ENCODE measurements at regions not wholly inside any gene's neighbourhood (a gene's known extent, or its start where the extent isn't known, plus 50 kb on each side); places are given as distances from the start of the nearest gene placed in this dataset.

GRCh38 chr11:70872955-70873735, 379.2 kb downstream of the SHANK2 start:
- TF ChIP-seq TAF1 (IDR thresholded peaks at IDR 0.05; ENCODE audit: borderline replicate concordance, low read depth, low read length) (no peak), FOXM1 (IDR thresholded peaks at IDR 0.05; ENCODE audit: low read depth) (no peak), CTCF (IDR thresholded peaks at IDR 0.05) (no peak), MAX (IDR thresholded peaks at IDR 0.05; ENCODE audit: low read depth) (no peak), YY1 (IDR thresholded peaks at IDR 0.05; ENCODE audit: low read depth) (no peak), POLR2AphosphoS5 (IDR thresholded peaks at IDR 0.05; ENCODE audit: low read depth, low read length) (no peak), EZH2phosphoT487 (IDR thresholded peaks at IDR 0.05; ENCODE audit: borderline replicate concordance, low read depth) (no peak)

Data from SK-N-SH (cell line).